Psoas muscle (tissue), 7 donors: ENCODE measurements at regions not wholly inside any gene's neighbourhood (a gene's known extent, or its start where the extent isn't known, plus 50 kb on each side); places are given as distances from the start of the nearest gene placed in this dataset.

Source experiments
- ATAC-seq, 4 donors: fragments of 200-7000 bp; cut with Tn5 transposase; one replicate each; pipeline ENCODE4 v1.9.1; 2020; ENCODE audit warnings: moderate library complexity in 3 of 4, mild to moderate bottlenecking in 2 of 4
- DNase-seq, 2 donors: peaks; one replicate each; pipeline ENCODE4 v3.0.0-alpha.2; 2020
- H3K27ac ChIP-seq: fragments of 200-600 bp; one replicate; pipeline ENCODE4 v1.8.0; 2022
- H3K27me3 ChIP-seq, 3 donors: fragments of 200-600 bp in 1 of 3; one replicate each; pipeline versions ENCODE4 v1.6.1 to v1.8.0; 2013 to 2022; ENCODE audit warnings: low read length in 2 of 3, mild to moderate bottlenecking in 2 of 3, moderate library complexity in 1 of 3; ENCODE audit not compliant: insufficient read depth in 3 of 3
- H3K36me3 ChIP-seq, 2 donors: fragments of 200-600 bp in 1 of 2; one replicate each; pipeline versions ENCODE4 v1.6.1 to v1.8.0; 2013 to 2022; ENCODE audit warnings: low read depth in 1 of 2, mild to moderate bottlenecking in 1 of 2, moderate library complexity in 1 of 2; ENCODE audit not compliant: insufficient read depth in 1 of 2
- H3K4me1 ChIP-seq: fragments of 200-600 bp; one replicate; pipeline ENCODE4 v1.8.0; 2022
- H3K4me3 ChIP-seq: fragments of 200-600 bp; one replicate; pipeline ENCODE4 v1.8.0; 2022; ENCODE audit warnings: mild to moderate bottlenecking
- H3K9me3 ChIP-seq: fragments of 200-600 bp; one replicate; pipeline ENCODE4 v1.8.0; 2022
- WGBS, 3 donors: extraction: QIAGEN DNeasy Blood & Tissue Kit; methylation state at CpG; one replicate each; pipeline versions ENCODE4 v1.1.6 to v1.1.7; 2013; 5-methylcytosine and 5-hydroxymethylcytosine counted together
- intact Hi-C, 2 donors: fragments of 100-400 bp; cut with DNase I; formaldehyde crosslinking; loops; one replicate each; pipeline versions ENCODE4 v1.11.0 to v1.14.2; 2022
- TF ChIP-seq, protein P1 (sequence below): fragments of 200-600 bp; IDR thresholded peaks from one replicate; pipeline ENCODE4 v1.8.0; 2022; ENCODE audit warnings: antibody characterized with exemption
- donor health status: healthy with polysubstance abuse.
- donor health status: DM: no; HTN: no; CAD: no; lungs with moderate emphysema.
- donor health status: Bipolar disorder and iron deficiency.
- donor health status: healthy.
- donor health status: DM: yes; HTN: yes; CAD: no.
- donor health status: DM: no; HTN: no; CAD: no.
- donor health status: DM: yes; HTN: yes; CAD: no.

DNA sequence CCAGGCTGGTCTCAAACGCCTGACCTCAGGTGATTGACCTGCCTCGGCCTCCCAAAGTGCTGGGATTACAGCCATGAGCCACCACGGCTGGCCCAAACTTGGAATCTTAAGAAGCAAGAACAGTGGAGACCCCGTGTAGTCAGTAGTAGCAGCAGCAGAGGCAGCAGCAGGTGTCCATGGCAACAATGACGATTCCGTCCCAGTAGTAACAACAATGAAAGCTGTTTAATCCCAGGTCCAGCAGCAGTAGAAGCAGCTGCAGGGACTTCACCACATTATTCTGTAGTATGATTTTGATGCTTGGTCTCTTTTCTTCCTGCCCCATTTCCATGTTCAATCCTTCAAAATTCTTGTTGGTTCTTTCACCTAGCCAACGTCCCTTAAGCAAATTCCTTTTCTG lies 69.6 kb upstream of the KCTD3 start:
- no peak overlapping the region for H3K4me3 ChIP-seq
- WGBS, 3 donors = 46 to 49% (median 47%) methylated on average over 7 of the region's 7 CpGs

DNA sequence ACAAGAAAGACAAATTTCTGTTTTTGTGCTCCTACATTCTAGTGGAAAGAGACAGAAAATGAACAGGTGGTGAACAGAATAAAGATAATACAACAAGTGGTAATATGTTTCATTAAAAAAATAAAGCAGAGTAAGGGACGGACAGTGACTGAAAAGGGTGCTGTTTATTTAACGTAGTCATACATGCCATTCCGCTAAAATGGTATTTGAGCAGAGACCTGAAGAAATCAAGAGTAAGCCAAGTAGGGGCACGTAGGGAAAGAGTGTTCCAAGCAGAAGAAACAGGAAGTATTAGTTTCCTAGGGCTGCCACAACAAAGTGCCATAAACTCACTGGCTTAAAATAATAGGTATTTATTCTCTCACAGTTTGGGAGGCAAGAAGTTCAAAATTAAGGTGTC lies 65.6 kb upstream of the KCTD3 start:
- H3K27ac ChIP-seq = no peak overlapping the region
- no peaks in the 10 kb centered on the region for H3K36me3 ChIP-seq
- no peaks in the 10 kb centered on the region for H3K9me3 ChIP-seq
- TF ChIP-seq, protein P1, sequence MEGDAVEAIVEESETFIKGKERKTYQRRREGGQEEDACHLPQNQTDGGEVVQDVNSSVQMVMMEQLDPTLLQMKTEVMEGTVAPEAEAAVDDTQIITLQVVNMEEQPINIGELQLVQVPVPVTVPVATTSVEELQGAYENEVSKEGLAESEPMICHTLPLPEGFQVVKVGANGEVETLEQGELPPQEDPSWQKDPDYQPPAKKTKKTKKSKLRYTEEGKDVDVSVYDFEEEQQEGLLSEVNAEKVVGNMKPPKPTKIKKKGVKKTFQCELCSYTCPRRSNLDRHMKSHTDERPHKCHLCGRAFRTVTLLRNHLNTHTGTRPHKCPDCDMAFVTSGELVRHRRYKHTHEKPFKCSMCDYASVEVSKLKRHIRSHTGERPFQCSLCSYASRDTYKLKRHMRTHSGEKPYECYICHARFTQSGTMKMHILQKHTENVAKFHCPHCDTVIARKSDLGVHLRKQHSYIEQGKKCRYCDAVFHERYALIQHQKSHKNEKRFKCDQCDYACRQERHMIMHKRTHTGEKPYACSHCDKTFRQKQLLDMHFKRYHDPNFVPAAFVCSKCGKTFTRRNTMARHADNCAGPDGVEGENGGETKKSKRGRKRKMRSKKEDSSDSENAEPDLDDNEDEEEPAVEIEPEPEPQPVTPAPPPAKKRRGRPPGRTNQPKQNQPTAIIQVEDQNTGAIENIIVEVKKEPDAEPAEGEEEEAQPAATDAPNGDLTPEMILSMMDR = no peak
- intact Hi-C loops = loop anchor here in 1 of 2 donors (10.0 kb wide), 1 partner anchor 317 kb away; no protein-coding TSS in a partner anchor
- H3K27me3 ChIP-seq = no peaks in the 10 kb centered on the region
- no peaks in the 10 kb centered on the region for H3K4me1 ChIP-seq
- H3K4me3 ChIP-seq = no peak overlapping the region
- DNase-seq (no peak), ATAC-seq (no peak)
- 72 to 86% (median 73%) methylated on average over 4 of the region's 4 CpGs for WGBS, 3 donors

More for the DNA sequence above, 69.6 kb upstream of the KCTD3 start:
- Histone ChIP-seq H3K27me3 (no peaks in the 10 kb centered on the region), H3K36me3 (no peaks in the 10 kb centered on the region), H3K27ac (no peak overlapping the region), H3K9me3 (no peaks in the 10 kb centered on the region), H3K4me1 (no peaks in the 10 kb centered on the region)
- intact Hi-C loops = no loop called here
- TF ChIP-seq, protein P1 = no peak
- ATAC-seq (no peak), DNase-seq (no peak)

DNA sequence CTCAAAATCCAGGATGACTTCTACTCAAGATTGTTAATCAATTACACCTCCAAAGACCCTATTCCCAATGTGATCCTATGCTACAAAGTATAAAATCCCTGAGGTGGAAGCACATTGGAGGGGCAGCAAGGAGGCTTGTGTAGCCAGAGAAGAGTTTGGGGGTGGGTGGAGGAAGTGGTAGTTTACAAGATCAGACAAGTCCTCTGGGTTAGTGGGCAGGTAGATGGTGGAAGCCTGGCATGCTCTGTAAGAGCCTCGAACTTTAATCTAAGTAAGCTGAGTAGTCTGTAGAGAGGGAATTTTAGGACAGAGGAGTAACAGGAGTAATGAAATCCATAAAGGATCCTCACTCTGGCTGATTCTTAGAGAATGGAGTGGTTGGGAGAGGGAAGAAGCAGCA lies 65.0 kb upstream of the KCTD3 start:
- Histone ChIP-seq H3K36me3 (no peaks in the 10 kb centered on the region), H3K9me3 (no peaks in the 10 kb centered on the region), H3K27me3 (no peaks in the 10 kb centered on the region), H3K4me1 (no peaks in the 10 kb centered on the region), H3K27ac (no peak overlapping the region), H3K4me3 (no peak overlapping the region)
- DNase-seq (no peak), ATAC-seq (no peak)
- intact Hi-C loops = loop anchor here in 1 of 2 donors (10.0 kb wide), 1 partner anchor 317 kb away; no protein-coding TSS in a partner anchor
- TF ChIP-seq, protein P1 = no peak
- 77 to 96% (median 94%) methylated on average over 1 of the region's 1 CpG for WGBS, 3 donors

DNA sequence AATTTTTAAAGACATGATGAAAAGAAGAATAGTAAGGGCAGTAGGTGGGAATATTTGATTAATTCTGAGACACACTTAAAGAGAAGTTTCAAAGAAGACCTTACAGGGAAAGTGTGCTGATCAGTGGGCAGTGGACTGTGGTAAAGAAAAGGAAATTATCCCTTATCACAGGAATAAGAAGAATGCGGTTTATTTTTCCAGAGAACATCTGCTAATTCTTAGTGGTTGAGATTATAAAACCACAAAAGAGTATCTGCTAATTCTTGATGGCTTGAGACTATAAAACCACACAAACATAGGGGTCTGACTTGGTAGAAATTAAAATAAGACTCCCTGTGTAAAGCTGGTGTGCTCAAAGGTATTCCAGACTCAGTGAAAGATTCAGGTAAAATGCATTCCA lies 60.0 kb upstream of the KCTD3 start:
- no peak for ATAC-seq
- Histone ChIP-seq H3K4me1 (no peaks in the 10 kb centered on the region), H3K27me3 (no peaks in the 10 kb centered on the region), H3K9me3 (peaks cover 15% of the 10 kb centered on the region), H3K27ac (no peak overlapping the region), H3K4me3 (no peak overlapping the region), H3K36me3 (no peaks in the 10 kb centered on the region)
- TF ChIP-seq, protein P1 = no peak
- 85 to 94% (median 85%) methylated on average over 1 of the region's 1 CpG for WGBS, 3 donors
- no peak for DNase-seq
- intact Hi-C loops = loop anchor here in 1 of 2 donors (10.0 kb wide), 1 partner anchor 322 kb away; no protein-coding TSS in a partner anchor

DNA sequence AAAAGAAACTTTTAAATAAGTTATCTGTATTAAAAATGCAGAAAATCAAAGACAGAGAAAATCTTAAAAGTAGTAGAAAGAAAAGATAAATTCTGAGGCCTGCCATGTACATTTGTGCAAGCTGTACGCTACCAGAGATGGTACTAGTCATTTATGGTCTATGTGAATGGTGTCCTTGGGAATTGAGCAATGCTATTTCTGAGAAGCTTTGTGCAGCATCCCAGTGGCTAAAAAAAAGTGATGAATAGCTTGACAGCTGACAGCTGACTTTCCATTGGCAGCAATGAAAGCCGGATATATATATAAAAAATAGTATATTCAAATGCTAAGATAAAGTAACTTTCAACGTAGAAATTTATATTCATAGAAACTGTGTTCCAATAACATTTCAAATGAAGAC lies 58.8 kb upstream of the KCTD3 start:
- Histone ChIP-seq H3K27me3 (no peaks in the 10 kb centered on the region), H3K4me1 (no peaks in the 10 kb centered on the region), H3K9me3 (peaks cover 25% of the 10 kb centered on the region), H3K4me3 (no peak overlapping the region), H3K27ac (no peak overlapping the region), H3K36me3 (no peaks in the 10 kb centered on the region)
- TF ChIP-seq, protein P1 = no peak
- ATAC-seq (no peak), DNase-seq (no peak)
- 71 to 82% (median 78%) methylated on average over 3 of the region's 3 CpGs for WGBS, 3 donors
- intact Hi-C loops = loop anchor here in 1 of 2 donors (10.0 kb wide), 1 partner anchor 324 kb away; no protein-coding TSS in a partner anchor
